ENCODE measurements at regions not wholly inside any gene's neighbourhood (a gene's known extent, or its start where the extent isn't known, plus 50 kb on each side); places are given as distances from the start of the nearest gene placed in this dataset.
"Not testable (repeated sequence)": the region's sequence is repeated elsewhere in the genome, so short reads cannot be mapped to it uniquely, and the experiment has no call there.

- no peak for DNase-seq
Observed at GRCh38 chr6:81623106-81623759, 129.2 kb downstream of the TENT5A start.

GRCh38 chr6:81621816-81622395 is 130.6 kb downstream of the TENT5A start:
- DNase-seq: no peak

GRCh38 chr6:81614292-81614691 is 138.2 kb downstream of the TENT5A start:
- DNase-seq: no peak

GRCh38 chr6:81613606-81614005 is 138.9 kb downstream of the TENT5A start:
- DNase-seq: peak; percentile 6

GRCh38 chr6:81612136-81612535 is 140.3 kb downstream of the TENT5A start:
- no peak for DNase-seq

GRCh38 chr6:81609736-81610135 is 142.7 kb downstream of the TENT5A start:
- DNase-seq: no peak

GRCh38 chr6:81608776-81609175 is 143.7 kb downstream of the TENT5A start:
- no peak for DNase-seq

- no peak for DNase-seq
Observed at GRCh38 chr6:81606965-81607381, 145.5 kb downstream of the TENT5A start.

- no peak for DNase-seq
Observed at GRCh38 chr6:81605526-81605925, 147.0 kb downstream of the TENT5A start.

- no peak for DNase-seq
Observed at GRCh38 chr6:81601918-81602317, 150.6 kb downstream of the TENT5A start.

- DNase-seq: not testable (repeated sequence)
Observed at GRCh38 chr6:81600488-81600887, 152.0 kb downstream of the TENT5A start.

GRCh38 chr6:81594501-81594900 is 158.0 kb downstream of the TENT5A start:
- DNase-seq: no peak

- DNase-seq: no peak
Observed at GRCh38 chr6:81590314-81590691, 162.2 kb downstream of the TENT5A start.

- DNase-seq: no peak
Observed at GRCh38 chr6:81589465-81590313, 162.8 kb downstream of the TENT5A start.

GRCh38 chr6:81585686-81586085 is 166.8 kb downstream of the TENT5A start:
- not testable (repeated sequence) for DNase-seq

- DNase-seq: not testable (repeated sequence)
Observed at GRCh38 chr6:81584156-81584555, 168.3 kb downstream of the TENT5A start.

- no peak for DNase-seq
Observed at GRCh38 chr6:81575442-81575841, 177.0 kb downstream of the TENT5A start.

GRCh38 chr6:81572020-81572419 is 180.5 kb downstream of the TENT5A start:
- DNase-seq: no peak

GRCh38 chr6:81570681-81571080 is 181.8 kb downstream of the TENT5A start:
- no peak for DNase-seq

GRCh38 chr6:81568973-81569372 is 183.5 kb downstream of the TENT5A start:
- no peak for DNase-seq

GRCh38 chr6:81565071-81565470 is 187.4 kb downstream of the TENT5A start:
- no peak for DNase-seq

- DNase-seq: no peak
Observed at GRCh38 chr6:81564470-81565068, 187.9 kb downstream of the TENT5A start.

GRCh38 chr6:81562169-81562568 is 190.3 kb downstream of the TENT5A start:
- no peak for DNase-seq

GRCh38 chr6:81561731-81562130 is 190.8 kb downstream of the TENT5A start:
- DNase-seq: no peak

All from inflammatory macrophage treated with lipopolysaccharide for 4 hours (primary cell).